ENCODE measurements at regions not wholly inside any gene's neighbourhood (a gene's known extent, or its start where the extent isn't known, plus 50 kb on each side); places are given as distances from the start of the nearest gene placed in this dataset.

- Histone ChIP-seq H3K27ac (ENCODE audit: low read length) (no peak overlapping the region), H3K79me2 (ENCODE audit: low read length) (no peaks in the 10 kb centered on the region), H3K36me3 (ENCODE audit: low read depth, low read length) (no peaks in the 10 kb centered on the region), H3K4me1 (ENCODE audit: insufficient read depth, low read length) (peaks cover 7% of the 10 kb centered on the region; the same call in 1 of the 2 replicates), H3K4me3 (ENCODE audit: low read length) (no peak overlapping the region), H3K9ac (ENCODE audit: low read length) (no peak overlapping the region), H3K9me2 (replicated peaks; ENCODE audit: low read length) (no peaks in the 10 kb centered on the region), H3K9me3 (ENCODE audit: low read length) (no peaks in the 10 kb centered on the region), H3K27me3 (ENCODE audit: low read length) (no peaks in the 10 kb centered on the region), H3F3A (ENCODE audit: low read length, unreplicated experiment) (no peaks in the 10 kb centered on the region), H3K4me2 (ENCODE audit: low read length) (no peak overlapping the region), H2AFZ (ENCODE audit: low read length) (no peak overlapping the region), H4K20me1 (ENCODE audit: low read length) (no peaks in the 10 kb centered on the region)
- ChIA-PET CTCF (no interaction called here), POLR2A (ENCODE audit: unreplicated experiment) (no interaction called here)
- no peak for ATAC-seq
- BruUV-seq (replicated peaks), result no TSS peak
- intact Hi-C loops (cut with micrococcal nuclease), result loop anchor here (10.0 kb wide), 1 partner anchor 623 kb away; no protein-coding TSS in a partner anchor
- TF ChIP-seq, protein P1, sequence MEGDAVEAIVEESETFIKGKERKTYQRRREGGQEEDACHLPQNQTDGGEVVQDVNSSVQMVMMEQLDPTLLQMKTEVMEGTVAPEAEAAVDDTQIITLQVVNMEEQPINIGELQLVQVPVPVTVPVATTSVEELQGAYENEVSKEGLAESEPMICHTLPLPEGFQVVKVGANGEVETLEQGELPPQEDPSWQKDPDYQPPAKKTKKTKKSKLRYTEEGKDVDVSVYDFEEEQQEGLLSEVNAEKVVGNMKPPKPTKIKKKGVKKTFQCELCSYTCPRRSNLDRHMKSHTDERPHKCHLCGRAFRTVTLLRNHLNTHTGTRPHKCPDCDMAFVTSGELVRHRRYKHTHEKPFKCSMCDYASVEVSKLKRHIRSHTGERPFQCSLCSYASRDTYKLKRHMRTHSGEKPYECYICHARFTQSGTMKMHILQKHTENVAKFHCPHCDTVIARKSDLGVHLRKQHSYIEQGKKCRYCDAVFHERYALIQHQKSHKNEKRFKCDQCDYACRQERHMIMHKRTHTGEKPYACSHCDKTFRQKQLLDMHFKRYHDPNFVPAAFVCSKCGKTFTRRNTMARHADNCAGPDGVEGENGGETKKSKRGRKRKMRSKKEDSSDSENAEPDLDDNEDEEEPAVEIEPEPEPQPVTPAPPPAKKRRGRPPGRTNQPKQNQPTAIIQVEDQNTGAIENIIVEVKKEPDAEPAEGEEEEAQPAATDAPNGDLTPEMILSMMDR (conservative IDR thresholded peaks at IDR 0.05; ENCODE audit: low read depth, low read length), result no peak
- no peak for TF ChIP-seq EZH2phosphoT487 (IDR thresholded peaks at IDR 0.05; ENCODE audit: borderline replicate concordance, low read length)
- no peak for DNase-seq
Measured at GRCh38 chr1:222461941-222462340, 86.0 kb downstream of the HHIPL2 start.

DNA sequence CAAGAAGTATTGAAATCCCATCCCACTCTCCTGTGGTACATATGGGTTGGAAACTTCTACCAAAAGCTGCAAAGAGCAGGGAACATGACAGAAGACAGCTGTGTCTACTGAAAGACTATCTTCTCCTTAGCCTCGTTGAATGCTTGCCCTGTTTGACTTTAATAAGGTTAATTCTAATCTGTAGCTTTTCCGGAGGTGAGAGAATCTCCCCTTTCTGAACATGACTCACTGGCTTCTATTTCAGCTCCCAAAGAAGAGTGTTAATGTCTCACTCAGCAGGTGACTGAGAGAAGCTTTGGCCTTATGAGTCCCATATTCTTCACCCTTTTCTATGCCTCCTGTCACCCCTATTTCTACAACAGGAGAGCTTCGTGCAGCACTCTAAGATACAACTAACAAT, 88.3 kb downstream of the HHIPL2 start:
- intact Hi-C loops (cut with micrococcal nuclease), result loop anchor here (10.0 kb wide), 5 partner anchors 225 to 1425 kb away; no protein-coding TSS in a partner anchor
- Histone ChIP-seq H3F3A (ENCODE audit: low read length, unreplicated experiment) (no peaks in the 10 kb centered on the region), H3K27ac (ENCODE audit: low read length) (no peak overlapping the region), H4K20me1 (ENCODE audit: low read length) (no peaks in the 10 kb centered on the region), H3K4me1 (ENCODE audit: insufficient read depth, low read length) (peaks cover 4% of the 10 kb centered on the region; the same call in 1 of the 2 replicates), H3K9ac (ENCODE audit: low read length) (no peak overlapping the region), H3K4me2 (ENCODE audit: low read length) (no peak overlapping the region), H3K79me2 (ENCODE audit: low read length) (no peaks in the 10 kb centered on the region), H3K9me3 (ENCODE audit: low read length) (no peaks in the 10 kb centered on the region), H3K27me3 (ENCODE audit: low read length) (no peaks in the 10 kb centered on the region), H3K9me2 (replicated peaks; ENCODE audit: low read length) (no peaks in the 10 kb centered on the region), H3K36me3 (ENCODE audit: low read depth, low read length) (no peaks in the 10 kb centered on the region), H2AFZ (ENCODE audit: low read length) (no peak overlapping the region), H3K4me3 (ENCODE audit: low read length) (no peak overlapping the region)
- POLR2A ChIA-PET (ENCODE audit: unreplicated experiment), result no interaction called here
- ATAC-seq (no peak), DNase-seq (no peak)
- BruUV-seq (replicated peaks), result no TSS peak
- no peak for TF ChIP-seq EZH2 (IDR thresholded peaks at IDR 0.05; ENCODE audit: low read length, unreplicated experiment)
- TF ChIP-seq EZH2phosphoT487 (IDR thresholded peaks at IDR 0.05; ENCODE audit: borderline replicate concordance, low read length), result no peak
- TF ChIP-seq, protein P1 (conservative IDR thresholded peaks at IDR 0.05; ENCODE audit: low read depth, low read length), result no peak
- CTCF ChIA-PET, result no interaction called here

- no peaks in the 10 kb centered on the region for H4K20me1 ChIP-seq (ENCODE audit: low read length)
- BruUV-seq (replicated peaks), result no TSS peak
- no peaks in the 10 kb centered on the region for H3K79me2 ChIP-seq (ENCODE audit: low read length)
- no peak overlapping the region for H3K9ac ChIP-seq (ENCODE audit: low read length)
- no peaks in the 10 kb centered on the region for H3K27me3 ChIP-seq (ENCODE audit: low read length)
- DNase-seq, result no peak
- peaks cover 4% of the 10 kb centered on the region; the same call in 1 of the 2 replicates for H3K4me1 ChIP-seq (ENCODE audit: insufficient read depth, low read length)
- no peak overlapping the region for H3K27ac ChIP-seq (ENCODE audit: low read length)
- no peak overlapping the region for H2AFZ ChIP-seq (ENCODE audit: low read length)
- ChIA-PET POLR2A (ENCODE audit: unreplicated experiment) (no interaction called here), CTCF (no interaction called here)
- no peak for ATAC-seq
- H3K36me3 ChIP-seq (ENCODE audit: low read depth, low read length), result no peaks in the 10 kb centered on the region
- no peaks in the 10 kb centered on the region for H3F3A ChIP-seq (ENCODE audit: low read length, unreplicated experiment)
- TF ChIP-seq EZH2phosphoT487 (IDR thresholded peaks at IDR 0.05; ENCODE audit: borderline replicate concordance, low read length) (no peak), EZH2 (IDR thresholded peaks at IDR 0.05; ENCODE audit: low read length, unreplicated experiment) (no peak)
- TF ChIP-seq, protein P1 (conservative IDR thresholded peaks at IDR 0.05; ENCODE audit: low read depth, low read length), result no peak
- H3K4me3 ChIP-seq (ENCODE audit: low read length), result no peak overlapping the region
- intact Hi-C loops (cut with micrococcal nuclease), result loop anchor here (10.0 kb wide), 4 partner anchors 223 to 1423 kb away; no protein-coding TSS in a partner anchor
- H3K9me3 ChIP-seq (ENCODE audit: low read length), result no peaks in the 10 kb centered on the region
- no peaks in the 10 kb centered on the region for H3K9me2 ChIP-seq (replicated peaks; ENCODE audit: low read length)
- no peak overlapping the region for H3K4me2 ChIP-seq (ENCODE audit: low read length)
Measured at GRCh38 chr1:222457513-222457912, 90.4 kb downstream of the HHIPL2 start.

Measured in PC-3 (cell line).